Ishikawa (cell line): ENCODE measurements at regions not wholly inside any gene's neighbourhood (a gene's known extent, or its start where the extent isn't known, plus 50 kb on each side); places are given as distances from the start of the nearest gene placed in this dataset.

ENCODE experiments used
- CEBPB ChIP-seq: IDR thresholded peaks from 2 replicates; pipeline ENCODE4 v1.6.1; 2012
- CREB1 ChIP-seq: IDR thresholded peaks from 2 replicates; pipeline ENCODE4 v1.6.1; 2012; ENCODE audit warnings: low read depth
- EGR1 ChIP-seq: IDR thresholded peaks from 2 replicates; pipeline ENCODE4 v1.6.1; 2012
- EP300 ChIP-seq: IDR thresholded peaks from 2 replicates; pipeline ENCODE4 v1.6.1; 2012; ENCODE audit warnings: borderline replicate concordance
- FOXM1 ChIP-seq: IDR thresholded peaks from 2 replicates; pipeline ENCODE4 v1.6.1; 2012; ENCODE audit warnings: low read depth, borderline replicate concordance
- MAX ChIP-seq: IDR thresholded peaks from 2 replicates; pipeline ENCODE4 v1.6.1; 2012
- NFIC ChIP-seq: IDR thresholded peaks from 2 replicates; pipeline ENCODE4 v1.6.1; 2012
- RAD21 ChIP-seq: IDR thresholded peaks from 2 replicates; pipeline ENCODE4 v1.6.1; 2012; ENCODE audit warnings: low read depth
- REST ChIP-seq: IDR thresholded peaks from 2 replicates; pipeline ENCODE4 v1.6.1; 2012; ENCODE audit warnings: low read depth, mild to moderate bottlenecking
- TAF1 ChIP-seq: IDR thresholded peaks from 2 replicates; pipeline ENCODE4 v1.6.1; 2012; ENCODE audit warnings: low read depth, mild to moderate bottlenecking
- TCF12 ChIP-seq: IDR thresholded peaks from 2 replicates; pipeline ENCODE4 v1.6.1; 2012; ENCODE audit warnings: low read depth
- TEAD4 ChIP-seq: IDR thresholded peaks from 2 replicates; pipeline ENCODE4 v1.6.1; 2012
- YY1 ChIP-seq: IDR thresholded peaks from 2 replicates; pipeline ENCODE4 v1.6.1; 2012; ENCODE audit warnings: low read depth
- ZBTB7A ChIP-seq: IDR thresholded peaks from 2 replicates; pipeline ENCODE4 v1.6.1; 2012; ENCODE audit warnings: low read depth
- TF ChIP-seq, protein P1 (sequence below): IDR thresholded peaks from 2 replicates; pipeline ENCODE4 v1.6.1; 2012

DNA sequence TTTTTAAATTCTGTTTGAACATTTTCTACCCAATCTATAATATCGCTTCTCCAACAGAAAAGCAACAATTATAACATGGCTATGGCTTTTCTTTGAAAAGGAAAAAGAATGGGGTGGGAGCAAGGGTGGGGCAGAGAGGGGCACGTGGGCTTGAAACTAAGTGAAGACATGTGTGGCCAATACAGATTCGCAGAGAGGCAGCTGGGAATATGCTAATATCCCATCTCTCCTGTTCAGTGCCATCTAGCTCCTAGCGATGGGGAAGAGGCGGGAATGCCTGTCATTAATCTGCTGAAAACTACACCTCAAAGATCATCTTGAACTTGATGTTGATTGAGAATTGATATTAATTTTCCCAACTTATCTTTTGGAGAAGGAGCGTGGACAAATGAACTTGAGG, 65.5 kb upstream of the ITGA6 start:
- TF ChIP-seq NFIC (no peak), TAF1 (no peak), EP300 (no peak), YY1 (no peak), MAX (no peak), TCF12 (no peak), TEAD4 (no peak), CREB1 (no peak), RAD21 (no peak), EGR1 (no peak), ZBTB7A (no peak), FOXM1 (no peak)
- TF ChIP-seq, protein P1, sequence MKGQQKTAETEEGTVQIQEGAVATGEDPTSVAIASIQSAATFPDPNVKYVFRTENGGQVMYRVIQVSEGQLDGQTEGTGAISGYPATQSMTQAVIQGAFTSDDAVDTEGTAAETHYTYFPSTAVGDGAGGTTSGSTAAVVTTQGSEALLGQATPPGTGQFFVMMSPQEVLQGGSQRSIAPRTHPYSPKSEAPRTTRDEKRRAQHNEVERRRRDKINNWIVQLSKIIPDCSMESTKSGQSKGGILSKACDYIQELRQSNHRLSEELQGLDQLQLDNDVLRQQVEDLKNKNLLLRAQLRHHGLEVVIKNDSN = no peak

DNA sequence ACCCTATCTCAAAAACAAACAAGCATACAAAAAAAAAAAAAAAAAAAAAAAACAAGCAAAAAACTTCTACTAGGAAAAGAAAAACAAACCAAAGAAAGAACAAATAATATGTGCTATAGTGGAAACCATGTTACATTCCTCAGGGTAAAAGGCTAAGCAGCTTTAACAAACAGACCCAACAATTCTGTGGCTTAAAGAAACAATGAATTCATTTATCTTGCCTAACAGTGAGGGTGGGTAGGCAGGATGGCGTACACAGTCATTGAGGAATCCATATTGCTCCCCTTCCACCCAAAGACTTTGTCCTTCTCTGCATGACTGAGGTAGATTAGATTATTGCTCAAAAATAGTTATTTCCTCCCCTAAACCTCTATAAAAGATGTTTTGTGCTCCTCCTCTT, 63.1 kb upstream of the ITGA6 start:
- no peak for TF ChIP-seq RAD21
- no peak for TF ChIP-seq CEBPB
- no peak for TF ChIP-seq YY1
- TF ChIP-seq EP300 = no peak

GRCh38 chr2:172366596-172367150, 60.7 kb upstream of the ITGA6 start:
- TF ChIP-seq MAX (no peak), CEBPB (no peak), RAD21 (no peak), TEAD4 (no peak), EP300 (no peak), NFIC (no peak), EGR1 (no peak), ZBTB7A (no peak)

- no peak for TF ChIP-seq EP300
These were observed 56.4 kb upstream of the ITGA6 start for GRCh38 chr2:172370821-172371455.

- no peak for TF ChIP-seq CEBPB
- no peak for TF ChIP-seq NFIC
- TF ChIP-seq YY1 = no peak
- no peak for TF ChIP-seq TEAD4
- no peak for TF ChIP-seq FOXM1
- TF ChIP-seq CREB1 = no peak
- TF ChIP-seq TAF1 = no peak
- no peak for TF ChIP-seq TCF12
- TF ChIP-seq EGR1 = no peak
- TF ChIP-seq ZBTB7A = no peak
- TF ChIP-seq, protein P1 = no peak
- TF ChIP-seq MAX = no peak
These were observed 55.0 kb upstream of the ITGA6 start for GRCh38 chr2:172372436-172372835.

- no peak for TF ChIP-seq TEAD4
- no peak for TF ChIP-seq TAF1
- TF ChIP-seq EP300 = no peak
- no peak for TF ChIP-seq FOXM1
- TF ChIP-seq MAX = no peak
- no peak for TF ChIP-seq NFIC
- TF ChIP-seq ZBTB7A = no peak
These were observed 54.3 kb upstream of the ITGA6 start for GRCh38 chr2:172373076-172373475.

- no peak for TF ChIP-seq CEBPB
- no peak for TF ChIP-seq TEAD4
- TF ChIP-seq EP300 = no peak
- TF ChIP-seq FOXM1 = no peak
- no peak for TF ChIP-seq REST
- no peak for TF ChIP-seq CREB1
- TF ChIP-seq TCF12 = no peak
- no peak for TF ChIP-seq MAX
- TF ChIP-seq RAD21 = no peak
- no peak for TF ChIP-seq NFIC
- TF ChIP-seq ZBTB7A = no peak
- TF ChIP-seq TAF1 = no peak
- TF ChIP-seq, protein P1 = no peak
- no peak for TF ChIP-seq YY1
These were observed 53.6 kb upstream of the ITGA6 start for GRCh38 chr2:172373766-172374165.
